ENCODE measurements at regions not wholly inside any gene's neighbourhood (a gene's known extent, or its start where the extent isn't known, plus 50 kb on each side); places are given as distances from the start of the nearest gene placed in this dataset.
"Not testable (repeated sequence)": the region's sequence is repeated elsewhere in the genome, so short reads cannot be mapped to it uniquely, and the experiment has no call there.

- DNase-seq = no peak
These were observed 444.9 kb downstream of the SOX9 start for GRCh38 chr17:72565758-72566157.

GRCh38 chr17:72566671-72567484, 446.1 kb downstream of the SOX9 start:
- no peak for DNase-seq

- DNase-seq = no peak
These were observed 447.0 kb downstream of the SOX9 start for GRCh38 chr17:72567774-72568173.

GRCh38 chr17:72569148-72569946, 448.5 kb downstream of the SOX9 start:
- DNase-seq = no peak

GRCh38 chr17:72571813-72572396, 451.1 kb downstream of the SOX9 start:
- no peak for DNase-seq

- DNase-seq = no peak
These were observed 452.0 kb downstream of the SOX9 start for GRCh38 chr17:72572604-72573491.

- not testable (repeated sequence) for DNase-seq
These were observed 452.6 kb downstream of the SOX9 start for GRCh38 chr17:72573492-72573801.

- no peak for DNase-seq
These were observed 454.1 kb downstream of the SOX9 start for GRCh38 chr17:72574675-72575510.

GRCh38 chr17:72575542-72576233, 454.9 kb downstream of the SOX9 start:
- DNase-seq = no peak

- DNase-seq = no peak
These were observed 455.5 kb downstream of the SOX9 start for GRCh38 chr17:72576289-72576759.

GRCh38 chr17:72578817-72579470, 458.1 kb downstream of the SOX9 start:
- no peak for DNase-seq

- no peak for DNase-seq
These were observed 459.1 kb downstream of the SOX9 start for GRCh38 chr17:72579990-72580320.

GRCh38 chr17:72580321-72581127, 459.7 kb downstream of the SOX9 start:
- no peak for DNase-seq

- DNase-seq = no peak
These were observed 466.3 kb downstream of the SOX9 start for GRCh38 chr17:72587156-72587555.

GRCh38 chr17:72587773-72588511, 467.1 kb downstream of the SOX9 start:
- no peak for DNase-seq

GRCh38 chr17:72588561-72588960, 467.7 kb downstream of the SOX9 start:
- DNase-seq = no peak

- no peak for DNase-seq
These were observed 468.1 kb downstream of the SOX9 start for GRCh38 chr17:72588961-72589360.

- DNase-seq = no peak
These were observed 469.6 kb downstream of the SOX9 start for GRCh38 chr17:72590382-72590781.

- no peak for DNase-seq
These were observed 470.1 kb downstream of the SOX9 start for GRCh38 chr17:72590882-72591281.

Data from SW 1271 (cell line).